IPS-20b (cell line): ENCODE measurements at regions not wholly inside any gene's neighbourhood (a gene's known extent, or its start where the extent isn't known, plus 50 kb on each side); places are given as distances from the start of the nearest gene placed in this dataset.

ENCODE experiments used
- H3K27ac ChIP-seq: one replicate; pipeline ENCODE4 v1.5.1; 2013; ENCODE audit warnings: low read length
- H3K27me3 ChIP-seq: 2 replicates; pipeline ENCODE4 v1.6.1; 2013; ENCODE audit warnings: mild to moderate bottlenecking, low read length, inconsistent platforms; ENCODE audit not compliant: insufficient read depth
- H3K36me3 ChIP-seq: 2 replicates; pipeline ENCODE4 v1.6.1; 2013; ENCODE audit warnings: low read depth, mild to moderate bottlenecking, inconsistent platforms, low read length, moderate library complexity; ENCODE audit not compliant: insufficient read depth
- H3K4me1 ChIP-seq: 2 replicates; pipeline ENCODE4 v1.6.1; 2013; ENCODE audit warnings: mild to moderate bottlenecking, control low read depth, inconsistent platforms, low read length, moderate library complexity; ENCODE audit not compliant: insufficient read depth
- H3K4me3 ChIP-seq: 2 replicates; pipeline ENCODE4 v1.5.1; 2013; ENCODE audit warnings: mild to moderate bottlenecking, low read length, inconsistent platforms
- H3K9ac ChIP-seq: 2 replicates; pipeline ENCODE4 v1.6.1; 2013; ENCODE audit warnings: low read depth, mild to moderate bottlenecking, inconsistent platforms, low read length, moderate library complexity
- H3K9me3 ChIP-seq: 2 replicates; pipeline ENCODE4 v1.6.1; 2013; ENCODE audit warnings: mild to moderate bottlenecking, low read depth, low read length, inconsistent platforms; ENCODE audit not compliant: insufficient read depth

DNA sequence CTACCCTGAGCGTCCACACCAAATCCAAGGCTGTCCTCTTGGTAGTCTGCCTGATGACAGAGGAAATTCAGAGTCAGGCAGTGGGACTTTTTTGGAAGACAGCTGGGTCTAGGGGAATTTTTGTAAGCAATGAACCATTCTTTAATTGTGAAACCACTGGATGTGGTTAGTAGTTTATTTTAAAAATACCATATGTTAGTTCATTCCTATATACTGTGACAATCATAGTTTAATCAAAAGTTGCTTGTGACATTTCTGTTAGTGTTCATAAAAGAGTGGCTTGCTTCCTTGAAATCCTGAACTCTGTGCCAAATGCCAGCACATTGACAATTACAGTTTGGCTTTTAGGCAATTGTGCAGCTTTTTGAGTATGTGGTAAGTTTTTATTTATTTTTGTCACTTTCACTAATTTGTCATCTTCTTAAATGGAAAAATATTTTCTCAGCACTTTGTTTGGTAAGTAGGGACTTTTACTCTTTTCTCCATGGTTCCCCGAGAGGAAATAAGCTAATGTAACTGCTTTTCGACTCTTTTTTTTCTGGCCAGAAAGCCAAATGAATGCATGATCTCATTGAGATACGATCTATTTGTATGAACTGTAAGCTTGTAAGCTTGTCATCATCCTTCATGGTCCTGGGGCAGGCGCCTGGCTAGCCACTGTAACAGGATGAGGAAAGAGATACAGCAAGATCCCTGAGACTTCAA, 72.6 kb upstream of the SLC4A4 start:
- Histone ChIP-seq H3K4me1 (no peaks in the 10 kb centered on the region; the same call in 1 of the 2 replicates), H3K4me3 (no peak overlapping the region), H3K9ac (no peak overlapping the region), H3K36me3 (no peaks in the 10 kb centered on the region), H3K9me3 (no peaks in the 10 kb centered on the region), H3K27ac (no peak overlapping the region), H3K27me3 (no peaks in the 10 kb centered on the region)

DNA sequence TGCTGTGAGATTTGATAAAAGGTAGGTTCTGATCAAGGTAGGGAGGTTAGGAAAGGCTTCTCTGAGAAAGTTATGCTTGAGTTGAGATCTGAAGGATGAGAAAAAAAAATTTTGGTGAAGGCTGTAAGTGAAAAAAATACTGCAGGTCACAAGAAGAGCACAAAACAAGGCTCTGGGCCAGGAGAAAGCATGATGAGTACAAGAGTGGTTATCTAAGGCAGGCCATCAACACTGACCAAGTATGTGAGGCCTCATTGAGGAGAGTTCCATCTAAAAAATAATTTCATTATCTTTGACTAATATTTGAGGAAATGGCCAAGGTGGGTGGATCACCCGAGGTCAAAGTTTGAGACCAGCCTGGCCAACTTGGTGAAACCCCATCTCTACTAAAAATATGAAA, 71.6 kb upstream of the SLC4A4 start:
- Histone ChIP-seq H3K9ac (no peak overlapping the region), H3K36me3 (no peaks in the 10 kb centered on the region), H3K4me1 (no peaks in the 10 kb centered on the region), H3K27me3 (no peaks in the 10 kb centered on the region), H3K27ac (no peak overlapping the region), H3K4me3 (no peak overlapping the region), H3K9me3 (no peaks in the 10 kb centered on the region)

DNA sequence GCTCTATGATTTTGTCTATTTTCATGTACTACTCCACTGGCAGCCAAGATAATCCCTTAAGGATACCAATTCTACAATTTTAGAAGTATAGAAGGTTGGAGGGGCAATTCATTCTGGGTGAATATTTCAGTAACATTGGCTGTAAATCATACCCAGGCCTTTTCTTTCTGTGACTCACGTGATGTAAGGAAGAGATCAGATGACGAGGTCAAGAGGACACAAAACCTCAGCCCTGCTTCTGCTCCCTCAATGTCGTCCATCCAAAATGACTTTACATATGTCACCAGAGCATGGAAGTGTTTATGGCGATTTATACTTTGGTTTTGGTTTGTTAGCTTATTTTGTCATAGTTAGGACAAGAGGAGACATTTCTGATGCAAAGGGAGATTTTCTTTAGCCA, 70.7 kb upstream of the SLC4A4 start:
- H3K9ac ChIP-seq: no peak overlapping the region
- H3K4me1 ChIP-seq: no peaks in the 10 kb centered on the region
- no peak overlapping the region for H3K4me3 ChIP-seq
- H3K27me3 ChIP-seq: no peaks in the 10 kb centered on the region
- no peaks in the 10 kb centered on the region for H3K36me3 ChIP-seq
- no peaks in the 10 kb centered on the region for H3K9me3 ChIP-seq
- no peak overlapping the region for H3K27ac ChIP-seq

DNA sequence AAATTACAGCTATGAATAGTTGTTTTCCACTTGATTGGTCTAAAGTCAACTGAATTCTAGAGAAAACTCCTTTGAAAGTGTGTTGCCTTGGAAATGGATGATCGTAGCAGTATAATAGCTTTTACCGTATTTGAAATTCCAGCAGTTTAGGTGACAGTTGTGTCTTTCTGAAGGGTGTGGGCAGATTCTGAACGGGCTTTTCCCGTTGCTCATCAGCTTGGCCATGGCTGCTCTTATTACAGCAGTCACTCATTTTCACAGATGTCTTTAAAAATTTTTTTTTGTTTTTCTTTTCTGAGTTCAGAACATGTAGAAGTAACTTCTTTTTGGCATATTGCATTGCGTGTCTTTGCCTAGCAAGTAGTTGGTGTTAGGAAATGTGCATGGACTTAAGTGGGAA, 69.6 kb upstream of the SLC4A4 start:
- H3K27ac ChIP-seq: no peak overlapping the region
- 0 out of 2 replicates have a peak, but pooled peaks cover 1% of the 10 kb centered on the region for H3K4me1 ChIP-seq
- no peaks in the 10 kb centered on the region for H3K9me3 ChIP-seq
- no peaks in the 10 kb centered on the region for H3K27me3 ChIP-seq
- no peaks in the 10 kb centered on the region for H3K36me3 ChIP-seq
- H3K9ac ChIP-seq: no peak overlapping the region
- H3K4me3 ChIP-seq: no peak overlapping the region

DNA sequence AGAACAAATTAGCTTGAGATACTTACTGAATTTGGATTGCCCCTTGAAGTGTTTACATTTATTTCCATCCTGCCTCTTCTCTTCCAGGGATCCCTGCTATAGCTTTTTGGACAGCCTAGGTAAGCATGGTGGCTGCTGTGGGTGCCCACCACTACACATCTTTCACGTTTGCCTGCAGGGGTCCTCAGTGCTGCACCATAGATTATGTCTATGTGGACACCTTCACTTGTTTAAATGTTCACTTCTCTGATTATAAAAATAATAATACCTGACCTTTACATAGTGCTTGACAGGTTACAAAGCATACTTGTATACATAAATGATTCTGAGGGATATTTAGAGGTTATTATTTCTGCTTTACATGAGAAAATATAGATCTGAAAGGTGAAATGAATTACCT, 67.9 kb upstream of the SLC4A4 start:
- no peaks in the 10 kb centered on the region for H3K27me3 ChIP-seq

DNA sequence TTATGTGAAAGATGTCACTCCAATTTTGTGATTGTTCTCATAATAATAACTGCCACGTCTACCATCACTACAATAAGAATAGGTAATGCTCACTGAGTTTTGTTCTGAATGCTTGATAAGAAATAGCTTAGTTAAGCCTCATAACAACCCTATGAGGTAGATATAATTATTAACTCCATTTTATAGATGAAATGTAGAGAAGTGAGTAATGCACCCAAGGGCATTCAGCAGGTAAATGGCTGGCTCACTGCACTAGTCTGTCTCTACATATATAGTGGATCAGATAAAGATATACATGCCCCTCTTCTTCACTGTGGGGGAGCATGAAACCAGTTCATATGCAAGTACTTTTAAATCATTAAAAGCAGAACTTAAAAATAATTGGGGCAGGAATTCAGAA, 65.8 kb upstream of the SLC4A4 start:
- Histone ChIP-seq H3K4me1 (0 out of 2 replicates have a peak, but pooled peaks cover 6% of the 10 kb centered on the region), H3K27me3 (no peaks in the 10 kb centered on the region), H3K27ac (no peak overlapping the region), H3K36me3 (no peaks in the 10 kb centered on the region), H3K9ac (no peak overlapping the region), H3K9me3 (no peaks in the 10 kb centered on the region), H3K4me3 (no peak overlapping the region)

More for the DNA sequence above, 67.9 kb upstream of the SLC4A4 start:
- Histone ChIP-seq H3K4me1 (0 out of 2 replicates have a peak, but pooled peaks cover 6% of the 10 kb centered on the region), H3K36me3 (no peaks in the 10 kb centered on the region), H3K27ac (no peak overlapping the region), H3K9me3 (no peaks in the 10 kb centered on the region), H3K9ac (no peak overlapping the region), H3K4me3 (no peak overlapping the region)

DNA sequence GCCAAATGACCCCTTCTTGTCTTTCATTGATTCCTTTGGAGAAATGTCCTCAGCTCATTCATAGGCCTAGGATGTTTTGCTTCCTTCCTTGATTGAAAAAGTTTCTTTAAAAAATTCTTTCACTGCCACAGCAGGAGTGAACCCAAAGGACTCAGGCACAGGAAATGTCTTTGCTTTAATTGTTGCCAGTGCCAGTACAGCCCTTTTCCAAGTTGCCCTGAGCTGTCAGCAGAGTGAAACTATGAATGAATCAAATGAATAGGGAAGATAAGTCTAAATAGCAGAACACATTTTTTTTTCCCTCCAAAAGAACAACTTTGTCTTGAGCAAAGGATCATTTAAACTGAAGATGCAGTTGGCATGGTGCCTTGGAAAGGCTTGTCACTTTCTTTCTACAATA, 63.8 kb upstream of the SLC4A4 start:
- Histone ChIP-seq H3K9ac (no peak overlapping the region), H3K4me3 (no peak overlapping the region), H3K9me3 (no peaks in the 10 kb centered on the region), H3K4me1 (0 out of 2 replicates have a peak, but pooled peaks cover 6% of the 10 kb centered on the region), H3K27me3 (no peaks in the 10 kb centered on the region), H3K27ac (no peak overlapping the region), H3K36me3 (no peaks in the 10 kb centered on the region)

DNA sequence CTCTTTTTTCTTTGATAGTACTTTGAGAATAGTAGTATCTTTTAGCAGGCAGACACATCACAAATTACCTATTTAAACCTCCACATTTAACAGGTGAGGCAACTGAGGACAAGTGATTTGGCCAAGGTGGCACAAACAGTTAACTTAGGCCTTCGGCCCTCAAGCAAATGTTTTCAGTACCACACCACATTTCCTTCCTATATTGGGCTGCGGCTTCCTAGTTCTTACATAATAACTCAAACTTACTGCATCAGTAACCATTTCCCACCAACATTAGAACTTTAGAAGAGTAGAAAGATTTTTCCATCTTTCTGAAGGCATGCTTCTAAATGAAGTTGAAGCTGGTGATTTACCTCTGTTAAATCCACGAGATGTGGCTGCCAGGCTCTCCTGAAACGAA, 63.2 kb upstream of the SLC4A4 start:
- H3K4me1 ChIP-seq: 0 out of 2 replicates have a peak, but pooled peaks cover 6% of the 10 kb centered on the region
- no peak overlapping the region for H3K27ac ChIP-seq
- H3K9ac ChIP-seq: no peak overlapping the region
- H3K36me3 ChIP-seq: no peaks in the 10 kb centered on the region
- H3K9me3 ChIP-seq: no peaks in the 10 kb centered on the region
- no peak overlapping the region for H3K4me3 ChIP-seq
- no peaks in the 10 kb centered on the region for H3K27me3 ChIP-seq

DNA sequence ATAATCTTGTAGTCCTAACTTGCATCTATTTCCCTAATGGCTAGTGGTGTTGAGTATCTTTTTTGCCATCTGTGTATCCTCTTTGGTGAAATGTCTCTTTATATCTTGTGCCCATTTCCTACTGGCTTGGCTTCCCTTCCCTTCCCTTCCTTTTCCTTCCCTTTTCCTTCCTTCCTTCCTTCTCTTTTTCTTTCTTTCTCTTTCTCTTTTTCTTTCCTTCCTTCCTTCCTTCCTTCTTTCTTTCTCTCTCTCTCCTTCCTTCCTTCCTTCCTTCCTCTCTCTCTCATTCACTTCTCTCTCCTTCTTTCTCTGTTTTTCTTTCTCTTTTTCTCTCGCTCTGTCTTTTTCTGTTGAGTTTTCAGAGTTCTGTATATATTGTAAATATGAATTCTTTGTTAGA, 61.5 kb upstream of the SLC4A4 start:
- Histone ChIP-seq H3K9me3 (no peaks in the 10 kb centered on the region), H3K4me1 (peaks cover 6% of the 10 kb centered on the region; the same call in 1 of the 2 replicates), H3K9ac (no peak overlapping the region), H3K27ac (no peak overlapping the region), H3K4me3 (no peak overlapping the region), H3K36me3 (no peaks in the 10 kb centered on the region), H3K27me3 (no peaks in the 10 kb centered on the region)

DNA sequence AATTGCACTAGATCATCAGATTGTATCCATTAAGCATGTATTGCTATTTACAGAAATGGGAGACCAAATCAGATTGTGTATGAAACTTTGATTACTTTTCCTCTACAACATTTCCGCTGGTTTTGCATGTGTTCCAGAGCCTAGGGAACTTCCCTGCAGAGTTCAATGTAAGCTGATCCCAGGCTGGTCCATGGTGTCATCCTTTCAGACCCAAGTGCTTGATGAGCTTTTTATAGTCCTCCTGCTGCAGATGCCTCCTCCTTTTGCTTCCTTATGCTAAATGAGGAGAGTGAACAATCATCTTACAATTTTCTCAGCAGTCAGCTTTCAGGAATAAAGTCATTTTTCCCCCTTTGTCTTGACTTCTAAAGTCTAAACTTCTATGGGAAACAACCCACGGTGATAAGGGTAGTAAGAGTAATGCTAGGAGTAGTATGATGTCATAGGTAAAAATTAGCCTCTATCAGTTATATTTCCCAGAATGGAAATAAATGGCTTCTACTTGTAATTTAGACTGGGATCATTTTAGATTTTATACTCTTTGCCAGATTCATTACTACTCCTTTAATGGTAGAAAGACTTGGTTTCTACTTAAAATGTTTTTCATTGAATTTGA, 55.1 kb upstream of the SLC4A4 start:
- no peaks in the 10 kb centered on the region; the same call in 1 of the 2 replicates for H3K4me1 ChIP-seq
- no peaks in the 10 kb centered on the region for H3K36me3 ChIP-seq
- H3K27me3 ChIP-seq: no peaks in the 10 kb centered on the region

DNA sequence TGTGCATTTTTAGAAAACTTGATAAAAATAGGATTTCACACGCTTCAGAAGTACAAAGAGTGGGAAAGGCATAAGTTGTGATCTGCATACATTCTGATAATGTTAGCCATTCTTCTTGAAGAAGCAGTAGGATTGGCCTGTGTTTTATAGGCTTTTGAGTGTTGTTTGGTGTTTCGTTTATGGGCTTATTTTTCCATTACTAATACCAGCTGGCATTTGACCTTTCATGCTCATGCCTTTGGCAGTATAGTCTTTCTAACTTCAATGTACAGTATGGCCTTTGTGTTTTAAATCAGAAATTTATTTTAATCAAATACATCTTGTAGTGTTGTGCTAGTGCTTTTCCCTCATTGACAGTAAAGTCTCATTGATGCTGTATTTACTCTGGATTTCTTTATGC, 51.5 kb upstream of the SLC4A4 start:
- H3K4me1 ChIP-seq: no peaks in the 10 kb centered on the region
- H3K9me3 ChIP-seq: no peaks in the 10 kb centered on the region
- no peak overlapping the region for H3K27ac ChIP-seq
- no peaks in the 10 kb centered on the region for H3K27me3 ChIP-seq
- no peaks in the 10 kb centered on the region for H3K36me3 ChIP-seq
- H3K9ac ChIP-seq: no peak overlapping the region
- no peak overlapping the region for H3K4me3 ChIP-seq

More for the DNA sequence above, 55.1 kb upstream of the SLC4A4 start:
- H3K27ac ChIP-seq: no peak overlapping the region
- H3K9ac ChIP-seq: no peak overlapping the region
- no peaks in the 10 kb centered on the region for H3K9me3 ChIP-seq
- no peak overlapping the region for H3K4me3 ChIP-seq

DNA sequence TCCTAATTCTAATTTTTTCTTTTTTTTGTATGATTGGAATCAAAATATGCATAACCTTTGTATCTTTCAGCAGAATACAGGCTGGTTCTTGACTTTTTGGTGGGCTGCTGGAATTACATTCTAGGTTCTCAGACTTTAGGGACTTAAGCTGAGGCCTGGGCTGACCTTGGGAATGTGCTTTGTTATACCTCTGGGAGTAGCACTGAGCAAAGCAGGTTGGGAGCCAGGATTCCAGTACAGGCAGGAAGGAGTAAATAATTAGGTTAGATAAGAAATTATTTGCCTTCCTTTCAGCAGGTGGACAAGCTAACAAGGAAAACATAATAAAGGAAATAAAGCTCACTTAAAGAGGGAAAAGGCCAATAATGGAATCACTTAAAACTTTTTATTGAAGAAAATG, 49.9 kb upstream of the SLC4A4 start:
- no peaks in the 10 kb centered on the region for H3K27me3 ChIP-seq
- no peak overlapping the region for H3K9ac ChIP-seq
- no peaks in the 10 kb centered on the region for H3K4me1 ChIP-seq
- H3K27ac ChIP-seq: no peak overlapping the region
- H3K4me3 ChIP-seq: no peak overlapping the region
- no peaks in the 10 kb centered on the region for H3K9me3 ChIP-seq
- no peaks in the 10 kb centered on the region for H3K36me3 ChIP-seq
